Bronchial epithelial cell (primary cell): ENCODE measurements at regions not wholly inside any gene's neighbourhood (a gene's known extent, or its start where the extent isn't known, plus 50 kb on each side); places are given as distances from the start of the nearest gene placed in this dataset.

Experiments
- DNase-seq: peaks from one replicate; pipeline ENCODE4 v3.0.0-alpha.2; 2010; ENCODE audit warnings: low read depth
- FAIRE-seq: peaks from 2 replicates; lab custom pipeline; 2011; peaks lifted over from hg19 to GRCh38; lab: Jason Lieb, UNC
- H3K27me3 ChIP-seq: 2 replicates; pipeline ENCODE4 v1.5.1; 2011; ENCODE audit warnings: low read length; ENCODE audit not compliant: control insufficient read depth, insufficient read depth
- H3K36me3 ChIP-seq: 2 replicates; pipeline ENCODE4 v1.5.1; 2011; ENCODE audit warnings: low read length; ENCODE audit not compliant: control insufficient read depth, insufficient read depth
- H3K4me3 ChIP-seq: 2 replicates; pipeline ENCODE4 v1.5.1; 2011; ENCODE audit warnings: mild to moderate bottlenecking, low read depth, low read length, control low read depth
- CTCF ChIP-seq: IDR thresholded peaks from 2 replicates; pipeline ENCODE4 v1.5.1; 2011; ENCODE audit warnings: mild to moderate bottlenecking, moderate library complexity, low read length, control low read depth, inconsistent platforms; ENCODE audit not compliant: insufficient read depth, severe bottlenecking

- Histone ChIP-seq H3K4me3 (no peak overlapping the region), H3K36me3 (no peaks in the 10 kb centered on the region), H3K27me3 (peaks cover 1% of the 10 kb centered on the region)
- no peak for DNase-seq
- TF ChIP-seq CTCF: no peak
- FAIRE-seq: no peak
Observed at GRCh38 chr13:24106429-24106828, 54.1 kb upstream of the SPATA13 start.

- Histone ChIP-seq H3K27me3 (peaks cover 3% of the 10 kb centered on the region), H3K4me3 (no peak overlapping the region), H3K36me3 (no peaks in the 10 kb centered on the region)
- TF ChIP-seq CTCF: no peak
- FAIRE-seq (no peak), DNase-seq (no peak)
Observed at GRCh38 chr13:24107955-24108614, 52.4 kb upstream of the SPATA13 start.

- Histone ChIP-seq H3K4me3 (no peak overlapping the region), H3K27me3 (peaks cover 3% of the 10 kb centered on the region), H3K36me3 (no peaks in the 10 kb centered on the region)
- no peak for TF ChIP-seq CTCF
- FAIRE-seq: no peak
- DNase-seq: no peak
Observed at GRCh38 chr13:24108615-24108965, 51.9 kb upstream of the SPATA13 start.

- FAIRE-seq: no peak
- no peak overlapping the region for H3K4me3 ChIP-seq
- H3K36me3 ChIP-seq: no peaks in the 10 kb centered on the region
- TF ChIP-seq CTCF: no peak
- DNase-seq: no peak
- peaks cover 2% of the 10 kb centered on the region for H3K27me3 ChIP-seq
Observed at GRCh38 chr13:24110011-24110410, 50.5 kb upstream of the SPATA13 start.
